DND-41 (cell line): ENCODE measurements at regions not wholly inside any gene's neighbourhood (a gene's known extent, or its start where the extent isn't known, plus 50 kb on each side); places are given as distances from the start of the nearest gene placed in this dataset.

Source experiments
- ATAC-seq: fragments of 200-7000 bp; cut with Tn5 transposase; 3 replicates; pipeline ENCODE4 v1.9.1; 2021; ENCODE audit warnings: low read depth; ENCODE audit not compliant: insufficient read depth
- DNase-seq: peaks from one replicate; pipeline ENCODE4 v3.0.0-alpha.2; 2020
- H2AFZ ChIP-seq: 2 replicates; pipeline ENCODE4 v1.6.0; 2012; ENCODE audit warnings: low read depth, low read length
- H3K27ac ChIP-seq: 2 replicates; pipeline ENCODE4 v1.5.1; 2012; ENCODE audit warnings: low read length, inconsistent platforms
- H3K27me3 ChIP-seq: fragments of 200-600 bp; sonication (generic); 2 replicates; pipeline ENCODE4 v1.6.0; 2012; ENCODE audit warnings: low read length, mild to moderate bottlenecking, inconsistent platforms; ENCODE audit not compliant: insufficient read depth, poor library complexity
- H3K36me3 ChIP-seq: 2 replicates; pipeline ENCODE4 v1.5.1; 2012; ENCODE audit warnings: low read length, inconsistent platforms; ENCODE audit not compliant: insufficient read depth
- H3K4me1 ChIP-seq: 2 replicates; pipeline ENCODE4 v1.5.1; 2012; ENCODE audit warnings: mild to moderate bottlenecking, low read length; ENCODE audit not compliant: insufficient read depth
- H3K4me2 ChIP-seq: 2 replicates; pipeline ENCODE4 v1.6.0; 2012; ENCODE audit warnings: mild to moderate bottlenecking, moderate library complexity, low read length, inconsistent platforms; ENCODE audit not compliant: insufficient read depth
- H3K4me3 ChIP-seq, 2 experiments: fragments of 200-600 bp in 1 of 2; shearing (Covaris generic) in 1 of 2; 2 replicates each; pipeline ENCODE4 v1.5.1; 2012 to 2016; ENCODE audit warnings: inconsistent platforms in 2 of 2, low read length in 2 of 2, mild to moderate bottlenecking in 2 of 2, low read depth in 1 of 2, moderate library complexity in 1 of 2
- H3K79me2 ChIP-seq: 2 replicates; pipeline ENCODE4 v1.6.0; 2012; ENCODE audit warnings: low read length, inconsistent platforms; ENCODE audit not compliant: insufficient read depth
- H3K9ac ChIP-seq: 2 replicates; pipeline ENCODE4 v1.6.0; 2012; ENCODE audit warnings: low read depth, mild to moderate bottlenecking, inconsistent platforms, low read length, moderate library complexity
- H3K9me3 ChIP-seq: 2 replicates; pipeline ENCODE4 v1.5.1; 2012; ENCODE audit warnings: low read length, moderate library complexity, mild to moderate bottlenecking, inconsistent platforms; ENCODE audit not compliant: insufficient read depth, severe bottlenecking
- H4K20me1 ChIP-seq: 2 replicates; pipeline ENCODE4 v1.6.0; 2012; ENCODE audit warnings: low read length; ENCODE audit not compliant: insufficient read depth
- CTCF ChIP-seq: IDR thresholded peaks from 2 replicates; pipeline ENCODE4 v1.5.1; 2012; ENCODE audit warnings: borderline replicate concordance, low read length, moderate library complexity, mild to moderate bottlenecking; ENCODE audit not compliant: poor library complexity, severe bottlenecking; ENCODE audit errors: extremely low read depth
- EZH2 ChIP-seq: IDR thresholded peaks from 3 replicates; pipeline ENCODE4 v1.6.1; 2012; ENCODE audit warnings: borderline replicate concordance, low read depth, mild to moderate bottlenecking, moderate library complexity, low read length, inconsistent platforms; ENCODE audit not compliant: severe bottlenecking

GRCh38 chr16:75789237-75789636 lies 62.9 kb upstream of the CPHXL start:
- no peak overlapping the region for H3K27ac ChIP-seq
- H3K9me3 ChIP-seq = no peaks in the 10 kb centered on the region
- TF ChIP-seq CTCF (peak; percentile 90), EZH2 (no peak)
- H3K27me3 ChIP-seq = no peaks in the 10 kb centered on the region
- no peak overlapping the region for H3K4me3 ChIP-seq
- DNase-seq (no peak), ATAC-seq (peak; percentile 70; the same call in 1 of the 3 replicates)
- H2AFZ ChIP-seq = no peak overlapping the region
- no peak overlapping the region for H3K4me2 ChIP-seq
- no peaks in the 10 kb centered on the region for H3K4me1 ChIP-seq
- H3K36me3 ChIP-seq = no peaks in the 10 kb centered on the region
- no peaks in the 10 kb centered on the region for H4K20me1 ChIP-seq
- no peak overlapping the region for H3K9ac ChIP-seq
- H3K79me2 ChIP-seq = no peaks in the 10 kb centered on the region

GRCh38 chr16:75792771-75793492 lies 66.6 kb upstream of the CPHXL start:
- Histone ChIP-seq H3K27me3 (no peaks in the 10 kb centered on the region), H3K9ac (no peak overlapping the region), H3K4me1 (no peaks in the 10 kb centered on the region), H2AFZ (no peak overlapping the region), H3K4me3 (no peak overlapping the region), H3K27ac (no peak overlapping the region), H3K79me2 (no peaks in the 10 kb centered on the region), H3K4me2 (no peak overlapping the region), H3K36me3 (no peaks in the 10 kb centered on the region), H4K20me1 (no peaks in the 10 kb centered on the region), H3K9me3 (no peaks in the 10 kb centered on the region)
- no peak for DNase-seq
- TF ChIP-seq EZH2 (no peak), CTCF (no peak)
- no peak for ATAC-seq

- no peaks in the 10 kb centered on the region for H3K36me3 ChIP-seq
- DNase-seq = no peak
- H3K4me1 ChIP-seq = no peaks in the 10 kb centered on the region
- H3K27ac ChIP-seq = no peak overlapping the region
- TF ChIP-seq EZH2 (no peak), CTCF (no peak)
- no peak overlapping the region for H2AFZ ChIP-seq
- H3K9ac ChIP-seq = no peak overlapping the region
- no peak for ATAC-seq
- H4K20me1 ChIP-seq = no peaks in the 10 kb centered on the region
- H3K27me3 ChIP-seq = peaks cover 3% of the 10 kb centered on the region
- H3K4me3 ChIP-seq = no peak overlapping the region
- H3K9me3 ChIP-seq = no peaks in the 10 kb centered on the region
- no peaks in the 10 kb centered on the region for H3K79me2 ChIP-seq
- no peak overlapping the region for H3K4me2 ChIP-seq
Measured at GRCh38 chr16:75793641-75794040, 67.4 kb upstream of the CPHXL start.
